Endothelial cell of umbilical vein (primary cell): ENCODE measurements at regions not wholly inside any gene's neighbourhood (a gene's known extent, or its start where the extent isn't known, plus 50 kb on each side); places are given as distances from the start of the nearest gene placed in this dataset.

Source experiments
- CTCF ChIP-seq, 2 donors: IDR thresholded peaks; 1 replicate in 1 of 2; 2 replicates in 1 of 2; pipeline ENCODE4 v1.5.1; 2011; ENCODE audit warnings: low read length in 2 of 2, mild to moderate bottlenecking in 2 of 2, moderate library complexity in 2 of 2, control low read depth in 1 of 2, inconsistent platforms in 1 of 2, low read depth in 1 of 2; ENCODE audit not compliant: insufficient read depth in 1 of 2; ENCODE audit errors: extremely low read depth in 1 of 2
- EZH2 ChIP-seq: IDR thresholded peaks from 2 replicates; pipeline ENCODE4 v1.6.1; 2012; ENCODE audit warnings: borderline replicate concordance, low read depth, mild to moderate bottlenecking, moderate library complexity, low read length, inconsistent platforms; ENCODE audit not compliant: severe bottlenecking
- GATA2 ChIP-seq: IDR thresholded peaks from 2 replicates; pipeline ENCODE4 v1.7.0; 2011; ENCODE audit warnings: low read depth, mild to moderate bottlenecking, moderate library complexity, mixed read lengths, low read length; ENCODE audit not compliant: insufficient read length, insufficient read depth
- JUN ChIP-seq: IDR thresholded peaks from 2 replicates; pipeline ENCODE4 v1.6.1; 2011; ENCODE audit warnings: borderline replicate concordance, low read depth; ENCODE audit not compliant: insufficient read length, insufficient read depth
- MYC ChIP-seq: IDR thresholded peaks from one replicate; pipeline ENCODE4 v1.6.1; 2011; ENCODE audit warnings: mild to moderate bottlenecking, low read depth, low read length
- POLR2A ChIP-seq: IDR thresholded peaks from 2 replicates; pipeline ENCODE4 v1.6.1; 2012; ENCODE audit warnings: low read depth, mild to moderate bottlenecking, control low read depth, low read length
- POLR2AphosphoS5 ChIP-seq: IDR thresholded peaks from 2 replicates; pipeline ENCODE4 v1.6.1; 2012; ENCODE audit warnings: low read depth, mild to moderate bottlenecking, control low read depth, low read length, moderate library complexity; ENCODE audit not compliant: insufficient read depth

GRCh38 chr6:137316626-137317025 lies 97.4 kb upstream of the IFNGR1 start:
- TF ChIP-seq CTCF (IDR thresholded peaks at IDR 0.05; ENCODE audit: extremely low read depth in 1 of 2, insufficient read depth in 1 of 2, low read depth in 1 of 2, low read length in 2 of 2) (no peak), POLR2AphosphoS5 (no peak), POLR2A (no peak), EZH2 (no peak), JUN (no peak), MYC (no peak), GATA2 (no peak)
